ENCODE measurements at regions not wholly inside any gene's neighbourhood (a gene's known extent, or its start where the extent isn't known, plus 50 kb on each side); places are given as distances from the start of the nearest gene placed in this dataset.

DNA sequence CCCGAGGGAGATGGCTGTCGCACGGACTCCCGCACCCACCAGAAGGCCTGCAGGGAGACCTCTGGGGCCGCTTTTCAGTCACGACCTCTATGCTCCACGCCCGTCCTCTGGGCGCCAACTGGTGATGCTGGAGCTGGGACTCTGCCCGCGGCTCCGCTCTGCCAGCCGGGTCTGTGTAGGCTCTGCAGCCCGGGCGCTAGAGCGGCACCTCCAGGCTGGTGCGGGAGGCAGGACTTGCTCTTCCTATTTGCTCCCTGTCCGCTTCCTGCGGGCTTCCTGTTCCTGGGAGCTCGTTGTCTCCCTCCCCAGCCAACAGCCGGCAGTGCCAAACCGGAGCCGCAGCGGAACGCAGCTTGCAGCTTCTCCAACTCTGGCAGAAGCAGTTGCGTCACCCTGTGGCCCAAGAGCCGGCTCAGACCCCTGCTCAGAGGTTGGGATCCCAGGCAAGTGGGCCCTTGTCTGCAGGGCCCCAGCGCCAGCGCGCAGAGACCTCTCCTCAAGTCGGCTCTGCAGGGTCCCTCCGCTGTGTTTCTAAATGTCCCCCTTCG is 285.9 kb downstream of the XXYLT1 start:
- TF ChIP-seq, protein P1, sequence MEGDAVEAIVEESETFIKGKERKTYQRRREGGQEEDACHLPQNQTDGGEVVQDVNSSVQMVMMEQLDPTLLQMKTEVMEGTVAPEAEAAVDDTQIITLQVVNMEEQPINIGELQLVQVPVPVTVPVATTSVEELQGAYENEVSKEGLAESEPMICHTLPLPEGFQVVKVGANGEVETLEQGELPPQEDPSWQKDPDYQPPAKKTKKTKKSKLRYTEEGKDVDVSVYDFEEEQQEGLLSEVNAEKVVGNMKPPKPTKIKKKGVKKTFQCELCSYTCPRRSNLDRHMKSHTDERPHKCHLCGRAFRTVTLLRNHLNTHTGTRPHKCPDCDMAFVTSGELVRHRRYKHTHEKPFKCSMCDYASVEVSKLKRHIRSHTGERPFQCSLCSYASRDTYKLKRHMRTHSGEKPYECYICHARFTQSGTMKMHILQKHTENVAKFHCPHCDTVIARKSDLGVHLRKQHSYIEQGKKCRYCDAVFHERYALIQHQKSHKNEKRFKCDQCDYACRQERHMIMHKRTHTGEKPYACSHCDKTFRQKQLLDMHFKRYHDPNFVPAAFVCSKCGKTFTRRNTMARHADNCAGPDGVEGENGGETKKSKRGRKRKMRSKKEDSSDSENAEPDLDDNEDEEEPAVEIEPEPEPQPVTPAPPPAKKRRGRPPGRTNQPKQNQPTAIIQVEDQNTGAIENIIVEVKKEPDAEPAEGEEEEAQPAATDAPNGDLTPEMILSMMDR (IDR thresholded peaks at IDR 0.05; ENCODE audit: borderline replicate concordance, extremely low read depth, low read length, poor library complexity, severe bottlenecking), result no peak
- no peak for TF ChIP-seq EZH2 (IDR thresholded peaks at IDR 0.05; ENCODE audit: borderline replicate concordance, low read depth, low read length, severe bottlenecking)
